ENCODE measurements at regions not wholly inside any gene's neighbourhood (a gene's known extent, or its start where the extent isn't known, plus 50 kb on each side); places are given as distances from the start of the nearest gene placed in this dataset.

- DNase-seq (ENCODE audit: extremely low read depth in 1 of 2, low read depth in 1 of 2) = no peak
Observed at GRCh38 chr2:217489145-217489960, 513.4 kb downstream of the TNS1 start.

- no peak for DNase-seq (ENCODE audit: extremely low read depth in 1 of 2, low read depth in 1 of 2)
Observed at GRCh38 chr2:217484046-217484445, 518.7 kb downstream of the TNS1 start.

GRCh38 chr2:217482056-217482710, 520.6 kb downstream of the TNS1 start:
- no peak for DNase-seq (ENCODE audit: extremely low read depth in 1 of 2, low read depth in 1 of 2)

GRCh38 chr2:217481577-217481976, 521.2 kb downstream of the TNS1 start:
- no peak for DNase-seq (ENCODE audit: extremely low read depth in 1 of 2, low read depth in 1 of 2)

- no peak for DNase-seq (ENCODE audit: extremely low read depth in 1 of 2, low read depth in 1 of 2)
Observed at GRCh38 chr2:217479566-217479965, 523.2 kb downstream of the TNS1 start.

GRCh38 chr2:217478831-217479455, 523.9 kb downstream of the TNS1 start:
- no peak for DNase-seq (ENCODE audit: extremely low read depth in 1 of 2, low read depth in 1 of 2)

GRCh38 chr2:217477583-217477982, 525.2 kb downstream of the TNS1 start:
- DNase-seq (ENCODE audit: extremely low read depth in 1 of 2, low read depth in 1 of 2) = no peak

GRCh38 chr2:217475791-217476190, 527.0 kb downstream of the TNS1 start:
- DNase-seq (ENCODE audit: extremely low read depth in 1 of 2, low read depth in 1 of 2) = no peak

GRCh38 chr2:217475101-217475500, 527.7 kb downstream of the TNS1 start:
- no peak for DNase-seq (ENCODE audit: extremely low read depth in 1 of 2, low read depth in 1 of 2)

GRCh38 chr2:217471319-217471718, 531.5 kb downstream of the TNS1 start:
- DNase-seq (ENCODE audit: extremely low read depth in 1 of 2, low read depth in 1 of 2) = no peak

GRCh38 chr2:217469203-217469810, 533.5 kb downstream of the TNS1 start:
- DNase-seq (ENCODE audit: extremely low read depth in 1 of 2, low read depth in 1 of 2) = no peak

- DNase-seq (ENCODE audit: extremely low read depth in 1 of 2, low read depth in 1 of 2) = no peak
Observed at GRCh38 chr2:217468042-217468830, 534.6 kb downstream of the TNS1 start.

GRCh38 chr2:217467331-217467730, 535.5 kb downstream of the TNS1 start:
- DNase-seq (ENCODE audit: extremely low read depth in 1 of 2, low read depth in 1 of 2) = no peak

GRCh38 chr2:217466805-217467204, 536.0 kb downstream of the TNS1 start:
- no peak for DNase-seq (ENCODE audit: extremely low read depth in 1 of 2, low read depth in 1 of 2)

GRCh38 chr2:217466104-217466503, 536.7 kb downstream of the TNS1 start:
- no peak for DNase-seq (ENCODE audit: extremely low read depth in 1 of 2, low read depth in 1 of 2)

- no peak for DNase-seq (ENCODE audit: extremely low read depth in 1 of 2, low read depth in 1 of 2)
Observed at GRCh38 chr2:217465100-217465499, 537.7 kb downstream of the TNS1 start.

GRCh38 chr2:217463402-217464075, 539.3 kb downstream of the TNS1 start:
- DNase-seq (ENCODE audit: extremely low read depth in 1 of 2, low read depth in 1 of 2) = no peak

GRCh38 chr2:217462121-217462520, 540.7 kb downstream of the TNS1 start:
- no peak for DNase-seq (ENCODE audit: extremely low read depth in 1 of 2, low read depth in 1 of 2)

GRCh38 chr2:217461674-217462073, 541.1 kb downstream of the TNS1 start:
- DNase-seq (ENCODE audit: extremely low read depth in 1 of 2, low read depth in 1 of 2) = no peak
